Gastroesophageal sphincter (tissue), 4 donors: ENCODE measurements at regions not wholly inside any gene's neighbourhood (a gene's known extent, or its start where the extent isn't known, plus 50 kb on each side); places are given as distances from the start of the nearest gene placed in this dataset.

Experiments
- ATAC-seq: fragments of 150-250 bp; one replicate; pipeline ENCODE4 v1.9.1; 2016; ENCODE audit warnings: mild to moderate bottlenecking, moderate library complexity
- H3K27ac ChIP-seq, 4 donors: fragments of 200-600 bp; sonication (generic) in 3 of 4; 1 replicate in 3 of 4; 2 replicates in 1 of 4; pipeline ENCODE4 v1.5.1; 2016 to 2019
- H3K27me3 ChIP-seq: fragments of 200-600 bp; sonication (generic); one replicate; pipeline ENCODE4 v1.5.1; 2019
- H3K36me3 ChIP-seq, 2 donors: fragments of 200-600 bp; sonication (generic); one replicate each; pipeline ENCODE4 v1.5.1; 2019; ENCODE audit warnings: control low read depth in 1 of 2
- H3K4me1 ChIP-seq, 3 donors: fragments of 200-600 bp; sonication (generic); 1 replicate in 2 of 3; 2 replicates in 1 of 3; pipeline ENCODE4 v1.5.1; 2016 to 2019; ENCODE audit warnings: control low read depth in 2 of 3
- H3K4me3 ChIP-seq, 2 donors: fragments of 200-600 bp; sonication (generic); one replicate each; pipeline ENCODE4 v1.5.1; 2019; ENCODE audit warnings: mild to moderate bottlenecking in 1 of 2, moderate library complexity in 1 of 2
- H3K9me3 ChIP-seq, 3 donors: fragments of 200-600 bp; sonication (generic); one replicate each; pipeline ENCODE4 v1.5.1; 2017 to 2019; ENCODE audit warnings: control low read depth in 2 of 3
- EP300 ChIP-seq: sonication (generic); formaldehyde crosslinking; IDR thresholded peaks from one replicate; pipeline ENCODE4 v1.6.1; 2017; ENCODE audit warnings: antibody characterized with exemption, mild to moderate bottlenecking
- POLR2A ChIP-seq, 2 donors: fragments of 450-650 bp; IDR thresholded peaks; one replicate each; pipeline ENCODE4 v1.6.1; 2017; ENCODE audit warnings: antibody characterized with exemption in 2 of 2, mild to moderate bottlenecking in 2 of 2, moderate library complexity in 1 of 2
- POLR2AphosphoS5 ChIP-seq: sonication (generic); formaldehyde crosslinking; IDR thresholded peaks from one replicate; pipeline ENCODE4 v1.6.1; 2017; ENCODE audit warnings: antibody characterized with exemption
- WGBS, 2 donors: methylation state at CpG; one replicate each; pipeline ENCODE4 v1.1.5; 2018; ENCODE audit warnings: low coverage in 1 of 2; 5-methylcytosine and 5-hydroxymethylcytosine counted together
- TF ChIP-seq, protein P1 (sequence below), 4 experiments: fragments of 200-600 bp in 2 of 4; fragments of 450-650 bp in 2 of 4; sonication (generic) in 1 of 4; IDR thresholded peaks; one replicate each; pipeline ENCODE4 v1.5.1; 2017 to 2019; ENCODE audit warnings: antibody characterized with exemption in 4 of 4, mild to moderate bottlenecking in 2 of 4, moderate library complexity in 2 of 4

- TF ChIP-seq, protein P1, sequence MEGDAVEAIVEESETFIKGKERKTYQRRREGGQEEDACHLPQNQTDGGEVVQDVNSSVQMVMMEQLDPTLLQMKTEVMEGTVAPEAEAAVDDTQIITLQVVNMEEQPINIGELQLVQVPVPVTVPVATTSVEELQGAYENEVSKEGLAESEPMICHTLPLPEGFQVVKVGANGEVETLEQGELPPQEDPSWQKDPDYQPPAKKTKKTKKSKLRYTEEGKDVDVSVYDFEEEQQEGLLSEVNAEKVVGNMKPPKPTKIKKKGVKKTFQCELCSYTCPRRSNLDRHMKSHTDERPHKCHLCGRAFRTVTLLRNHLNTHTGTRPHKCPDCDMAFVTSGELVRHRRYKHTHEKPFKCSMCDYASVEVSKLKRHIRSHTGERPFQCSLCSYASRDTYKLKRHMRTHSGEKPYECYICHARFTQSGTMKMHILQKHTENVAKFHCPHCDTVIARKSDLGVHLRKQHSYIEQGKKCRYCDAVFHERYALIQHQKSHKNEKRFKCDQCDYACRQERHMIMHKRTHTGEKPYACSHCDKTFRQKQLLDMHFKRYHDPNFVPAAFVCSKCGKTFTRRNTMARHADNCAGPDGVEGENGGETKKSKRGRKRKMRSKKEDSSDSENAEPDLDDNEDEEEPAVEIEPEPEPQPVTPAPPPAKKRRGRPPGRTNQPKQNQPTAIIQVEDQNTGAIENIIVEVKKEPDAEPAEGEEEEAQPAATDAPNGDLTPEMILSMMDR (IDR thresholded peaks at IDR 0.05): no peak
- TF ChIP-seq POLR2A (IDR thresholded peaks at IDR 0.05) (no peak), POLR2AphosphoS5 (no peak), EP300 (no peak)
Measured at GRCh38 chr2:226508005-226508404, 291.6 kb downstream of the IRS1 start.

GRCh38 chr2:226497146-226497909 lies 302.3 kb downstream of the IRS1 start:
- 80 to 100% methylated on average over 2 of the region's 4 CpGs for WGBS, 2 donors

More at GRCh38 chr2:226508005-226508404, 291.6 kb downstream of the IRS1 start:
- ATAC-seq: no peak
- H3K9me3 ChIP-seq: peaks cover 0 to 12% (median 0%) of the 10 kb centered on the region in 3 donors
- WGBS, 2 donors: 92 to 100% methylated on average over 3 of the region's 3 CpGs
- H3K4me1 ChIP-seq: no peaks in the 10 kb centered on the region
- no peak overlapping the region for H3K4me3 ChIP-seq
- no peak overlapping the region for H3K27ac ChIP-seq
- H3K27me3 ChIP-seq: no peaks in the 10 kb centered on the region
- no peaks in the 10 kb centered on the region for H3K36me3 ChIP-seq

DNA sequence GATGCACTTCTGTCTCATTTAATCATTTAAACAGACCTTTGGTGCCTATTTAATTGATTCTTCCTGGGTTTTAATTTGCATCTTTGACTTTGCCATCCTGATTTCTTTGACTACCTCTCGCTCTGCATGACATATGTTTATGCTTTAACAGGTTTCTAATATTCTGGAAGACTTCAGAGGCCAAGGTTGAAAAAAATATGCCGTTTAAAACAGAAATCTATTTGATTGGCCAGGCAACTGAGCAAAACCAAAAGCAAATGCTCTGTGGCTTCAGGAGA lies 303.4 kb downstream of the IRS1 start:
- TF ChIP-seq POLR2A (IDR thresholded peaks at IDR 0.05) (no peak), EP300 (no peak), POLR2AphosphoS5 (no peak)
- TF ChIP-seq, protein P1 (IDR thresholded peaks at IDR 0.05): no peak
- 30 to 46% methylated on average over 2 of the region's 2 CpGs for WGBS, 2 donors
- Histone ChIP-seq H3K4me1 (no peaks in the 10 kb centered on the region), H3K9me3 (no peaks in the 10 kb centered on the region), H3K36me3 (no peaks in the 10 kb centered on the region), H3K4me3 (no peak overlapping the region), H3K27me3 (no peaks in the 10 kb centered on the region), H3K27ac (no peak overlapping the region)
- ATAC-seq: no peak

More at GRCh38 chr2:226497146-226497909, 302.3 kb downstream of the IRS1 start:
- Histone ChIP-seq H3K4me3 (no peak overlapping the region), H3K27ac (no peak overlapping the region), H3K9me3 (no peaks in the 10 kb centered on the region), H3K36me3 (no peaks in the 10 kb centered on the region), H3K27me3 (no peaks in the 10 kb centered on the region), H3K4me1 (no peaks in the 10 kb centered on the region)
- ATAC-seq: no peak
- TF ChIP-seq POLR2AphosphoS5 (no peak), EP300 (no peak), POLR2A (IDR thresholded peaks at IDR 0.05) (no peak)
- TF ChIP-seq, protein P1 (IDR thresholded peaks at IDR 0.05): no peak

GRCh38 chr2:226495466-226496272 lies 304.0 kb downstream of the IRS1 start:
- H3K36me3 ChIP-seq: no peaks in the 10 kb centered on the region
- H3K27ac ChIP-seq: no peak overlapping the region
- WGBS, 2 donors: 69 to 77% methylated on average over 4 to 6 of the region's 9 CpGs
- no peaks in the 10 kb centered on the region for H3K4me1 ChIP-seq
- H3K27me3 ChIP-seq: no peaks in the 10 kb centered on the region
- no peaks in the 10 kb centered on the region for H3K9me3 ChIP-seq
- no peak for ATAC-seq
- H3K4me3 ChIP-seq: no peak overlapping the region
- TF ChIP-seq EP300: no peak
- TF ChIP-seq, protein P1 (IDR thresholded peaks at IDR 0.05): no peak
- TF ChIP-seq POLR2A (IDR thresholded peaks at IDR 0.05): no peak
- no peak for TF ChIP-seq POLR2AphosphoS5

DNA sequence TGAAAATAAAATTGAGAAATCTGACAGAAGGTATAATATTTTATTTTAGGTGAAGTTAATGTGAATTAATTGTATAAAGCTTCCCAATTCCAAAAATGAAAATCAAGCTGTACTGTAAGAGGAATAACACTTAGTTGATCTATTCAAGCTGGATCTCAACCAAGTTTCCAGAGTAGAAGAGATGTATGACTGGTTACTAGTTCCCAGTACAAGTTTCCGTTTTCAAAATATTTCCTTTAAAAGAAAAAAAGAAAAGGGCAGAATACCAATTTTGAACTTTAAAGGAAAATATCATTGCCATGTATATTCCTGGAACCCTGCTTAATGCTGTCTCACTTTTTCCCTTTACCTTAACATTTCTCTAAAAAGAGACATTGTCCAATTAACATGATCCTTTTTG lies 308.5 kb downstream of the IRS1 start:
- WGBS, 2 donors: 0 to 18% methylated on average over 1 of the region's 1 CpG
- ATAC-seq: no peak
- Histone ChIP-seq H3K4me1 (no peaks in the 10 kb centered on the region), H3K27ac (no peak overlapping the region), H3K4me3 (no peak overlapping the region), H3K27me3 (no peaks in the 10 kb centered on the region), H3K9me3 (no peaks in the 10 kb centered on the region), H3K36me3 (no peaks in the 10 kb centered on the region)
- no peak for TF ChIP-seq POLR2A (IDR thresholded peaks at IDR 0.05)
- TF ChIP-seq EP300: no peak
- TF ChIP-seq, protein P1 (IDR thresholded peaks at IDR 0.05): no peak
- no peak for TF ChIP-seq POLR2AphosphoS5
